Fibroblast of skin of abdomen (primary cell): ENCODE measurements at regions not wholly inside any gene's neighbourhood (a gene's known extent, or its start where the extent isn't known, plus 50 kb on each side); places are given as distances from the start of the nearest gene placed in this dataset.

Source experiments
- DNase-seq: peaks from one replicate; pipeline ENCODE4 v3.0.0-alpha.2; 2013

DNA sequence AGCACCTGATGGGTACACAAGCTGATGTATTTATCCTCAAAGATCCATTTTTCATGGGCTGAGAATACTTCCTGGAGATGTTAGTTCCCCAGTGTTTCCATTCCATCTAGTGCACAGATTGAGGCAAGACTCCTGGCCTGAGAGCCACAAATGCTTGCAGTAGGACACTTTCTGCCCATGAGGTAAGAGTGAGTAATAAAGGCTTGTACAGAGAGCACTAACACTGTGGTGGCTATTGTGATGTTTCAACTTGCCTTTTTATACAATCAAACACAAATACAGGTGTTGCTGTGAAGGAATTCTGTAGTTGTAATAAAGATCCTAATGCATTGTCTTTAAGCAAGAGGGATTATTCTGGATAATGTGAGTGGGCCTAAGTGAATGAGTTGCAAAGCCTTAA lies 186.1 kb upstream of the ADAMTS5 start:
- no peak for DNase-seq

DNA sequence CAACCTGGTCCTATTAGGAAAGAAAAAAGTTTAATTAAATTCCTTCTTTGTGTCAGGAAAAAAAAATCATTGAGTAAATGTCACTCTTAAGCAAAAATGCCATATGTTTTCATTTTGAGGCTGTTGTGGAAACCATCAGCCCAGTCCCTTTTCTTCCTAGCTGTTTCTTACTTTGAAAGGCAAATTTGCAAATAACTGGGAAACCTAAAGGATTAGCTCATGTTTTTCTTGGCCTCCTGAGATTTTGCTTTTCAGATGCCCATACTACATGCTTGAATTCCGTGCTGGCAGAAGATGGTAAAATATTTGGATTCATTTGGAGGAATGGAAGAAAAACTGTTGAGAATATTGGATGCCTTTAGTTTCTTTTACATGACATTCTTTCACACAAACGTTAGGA lies 182.1 kb upstream of the ADAMTS5 start:
- peak; percentile 59 for DNase-seq

DNA sequence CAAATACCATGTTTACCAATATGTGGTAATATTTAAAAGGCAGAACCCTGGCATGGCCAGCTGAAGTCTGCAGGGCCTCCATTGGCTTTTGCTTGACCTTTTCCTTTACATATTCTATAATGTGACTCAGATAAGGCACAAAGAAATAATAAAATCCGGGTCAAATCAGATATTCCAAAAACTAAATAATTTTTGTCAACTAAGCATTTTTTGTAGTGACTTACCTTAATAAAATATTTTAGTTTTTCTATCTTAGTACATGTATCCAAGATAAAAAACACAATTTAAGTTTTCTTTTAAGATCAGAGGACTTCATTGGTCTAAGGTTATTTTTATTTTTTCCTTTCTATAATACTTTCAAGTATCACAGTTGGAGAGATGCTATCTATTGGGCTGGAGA lies 179.4 kb upstream of the ADAMTS5 start:
- no peak for DNase-seq

- no peak for DNase-seq
These were observed 178.4 kb upstream of the ADAMTS5 start for GRCh38 chr21:27145134-27145798.

- no peak for DNase-seq
These were observed 176.6 kb upstream of the ADAMTS5 start for GRCh38 chr21:27143476-27143875.

GRCh38 chr21:27139526-27139925 lies 172.6 kb upstream of the ADAMTS5 start:
- DNase-seq, result no peak

- DNase-seq, result peak; percentile 13
These were observed 167.6 kb upstream of the ADAMTS5 start for GRCh38 chr21:27134516-27134915.

DNA sequence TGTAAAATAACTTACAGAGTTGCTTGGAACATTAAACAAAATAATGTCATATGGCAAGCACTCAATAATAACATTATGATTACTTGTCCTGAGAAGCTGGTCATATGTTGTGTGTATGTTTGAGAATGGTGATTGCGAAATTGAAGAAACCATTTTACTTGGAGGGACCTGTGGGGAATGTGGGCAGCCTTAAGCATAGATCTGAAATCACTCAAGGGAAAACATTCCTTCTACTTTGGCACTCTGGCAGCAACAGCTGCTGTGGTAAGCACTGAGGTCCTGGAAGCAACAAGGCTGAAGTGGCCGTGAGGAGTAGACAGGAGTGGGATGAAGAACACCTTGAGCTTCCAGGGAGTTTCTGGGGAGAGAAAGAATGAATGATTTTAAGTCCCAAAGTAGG lies 165.4 kb upstream of the ADAMTS5 start:
- peak; percentile 66 for DNase-seq

DNA sequence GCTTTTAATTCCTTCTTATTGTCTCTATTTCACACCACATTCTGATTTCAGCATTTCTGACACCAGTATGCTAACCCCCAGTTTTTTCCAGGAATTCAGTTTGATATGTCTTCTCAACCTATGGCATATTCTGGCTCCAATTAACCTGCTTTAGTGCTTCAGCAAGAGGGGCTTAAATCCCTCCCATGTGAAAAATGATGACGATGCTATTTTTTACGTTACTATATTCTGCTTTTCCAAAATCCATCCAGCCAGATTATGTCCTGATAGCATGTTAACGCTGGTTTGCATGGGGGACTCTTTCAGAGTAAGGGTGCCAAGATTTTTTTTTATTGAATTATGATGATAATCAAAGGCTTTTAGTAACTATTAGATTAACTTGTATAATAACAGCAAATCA lies 163.3 kb upstream of the ADAMTS5 start:
- no peak for DNase-seq

- no peak for DNase-seq
These were observed 162.8 kb upstream of the ADAMTS5 start for GRCh38 chr21:27129694-27130093.

- DNase-seq, result peak; percentile 10
These were observed 162.3 kb upstream of the ADAMTS5 start for GRCh38 chr21:27129215-27129614.

DNA sequence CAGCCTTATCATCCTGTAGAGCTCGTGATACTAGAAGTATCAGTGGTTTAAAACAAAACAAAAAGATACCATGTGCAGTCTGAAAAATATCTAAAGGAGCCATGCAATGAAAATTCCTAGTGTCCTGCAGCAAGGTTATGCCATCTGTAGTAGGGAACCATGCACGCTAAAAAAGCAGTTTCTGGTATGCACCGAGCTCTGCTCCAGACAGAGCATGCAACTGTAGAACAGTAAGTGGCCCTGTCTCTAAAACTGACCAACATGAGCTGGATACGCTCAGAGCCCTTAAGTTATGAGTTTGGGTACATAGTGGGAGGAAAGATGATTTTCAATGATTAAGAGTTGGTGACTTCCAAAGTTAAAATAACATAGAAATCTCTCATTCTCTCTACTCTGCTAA lies 159.3 kb upstream of the ADAMTS5 start:
- no peak for DNase-seq

DNA sequence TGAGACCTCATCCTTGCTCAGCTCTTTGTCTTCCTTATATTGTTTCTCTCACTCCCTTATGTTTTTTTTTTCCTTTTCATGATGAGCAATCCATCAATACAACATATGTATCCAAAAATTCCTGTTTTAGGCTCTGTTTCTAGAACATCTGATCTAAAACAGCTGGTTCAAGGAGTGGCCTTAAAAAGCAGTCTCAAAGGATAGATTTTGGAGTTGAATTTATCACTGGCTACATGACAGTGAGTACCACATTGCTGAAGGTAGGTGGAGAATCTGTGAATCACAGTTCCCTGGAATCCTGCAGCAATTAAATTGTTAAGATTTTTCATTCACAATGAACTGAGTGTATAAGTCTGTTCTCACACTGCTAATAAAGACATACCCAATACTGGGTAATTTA lies 155.8 kb upstream of the ADAMTS5 start:
- DNase-seq, result peak; percentile 3

DNA sequence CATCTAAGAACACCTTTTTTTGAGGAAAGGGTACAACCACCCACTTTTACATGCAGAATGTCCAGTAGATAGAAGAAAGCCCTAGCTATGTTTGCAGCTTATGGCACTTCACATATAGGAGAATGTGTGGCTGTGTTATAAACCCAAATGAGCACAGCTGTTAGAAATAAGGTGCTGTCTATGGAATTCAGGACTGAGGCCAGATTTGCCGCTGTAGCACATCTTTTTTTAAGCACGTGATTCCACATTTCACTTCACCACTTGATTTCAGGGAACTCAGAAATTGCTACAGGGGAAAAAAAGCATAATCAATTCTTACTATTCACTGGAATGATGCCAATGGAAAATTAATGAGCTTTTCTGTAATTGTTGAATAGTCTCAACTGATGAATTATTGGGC lies 147.2 kb upstream of the ADAMTS5 start:
- DNase-seq, result peak; percentile 15

GRCh38 chr21:27112186-27112585 lies 145.3 kb upstream of the ADAMTS5 start:
- DNase-seq, result no peak

GRCh38 chr21:27110956-27111355 lies 144.1 kb upstream of the ADAMTS5 start:
- no peak for DNase-seq

DNA sequence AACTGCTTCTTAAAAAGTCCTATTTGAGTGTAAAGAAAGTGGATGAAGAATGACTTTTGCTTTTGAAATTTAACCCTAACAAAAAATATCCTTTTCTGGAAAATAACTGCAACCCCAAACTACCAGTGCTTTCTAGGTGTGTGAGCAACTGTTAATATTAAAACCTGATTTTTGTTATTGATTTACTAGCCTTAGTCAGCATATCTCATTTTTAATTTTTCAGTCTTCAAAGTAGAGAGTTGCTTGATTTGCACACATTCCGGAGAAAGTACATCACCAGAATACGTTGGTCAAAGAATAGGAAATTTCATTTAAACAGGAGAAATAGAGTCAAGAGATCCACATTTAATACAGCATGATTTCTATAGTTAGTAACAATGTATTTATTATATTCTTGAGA lies 141.8 kb upstream of the ADAMTS5 start:
- DNase-seq, result no peak

GRCh38 chr21:27108228-27108627 lies 141.3 kb upstream of the ADAMTS5 start:
- DNase-seq, result peak; percentile 36

DNA sequence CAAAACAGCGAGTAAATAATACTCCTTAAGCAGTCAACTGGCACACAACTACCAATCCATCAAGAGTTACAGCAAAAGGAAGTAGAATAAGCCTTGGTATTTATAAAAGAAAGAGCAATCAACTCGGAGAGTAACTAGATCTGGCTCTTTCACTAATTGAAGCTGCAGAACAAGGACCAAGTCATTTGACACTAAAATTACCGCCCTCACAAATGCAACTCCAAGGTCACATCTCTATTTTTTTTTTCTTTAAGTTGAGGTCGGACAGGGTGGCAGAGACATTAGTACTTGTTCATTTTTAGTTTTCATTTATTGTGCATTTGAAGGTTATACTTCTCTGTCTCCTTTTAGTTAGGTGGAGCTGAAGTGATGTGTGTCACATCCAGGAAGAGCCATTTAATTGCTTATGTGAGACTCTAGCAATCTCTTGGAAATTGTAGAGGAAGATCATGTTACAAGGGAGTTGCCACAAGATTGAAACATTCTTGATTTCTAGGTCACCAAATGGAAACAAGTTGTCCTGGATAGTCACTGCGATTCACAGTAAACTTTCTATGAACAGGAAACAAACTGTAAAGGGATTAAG lies 138.1 kb upstream of the ADAMTS5 start:
- DNase-seq, result peak; percentile 29

GRCh38 chr21:27103768-27104167 lies 136.9 kb upstream of the ADAMTS5 start:
- DNase-seq, result no peak

DNA sequence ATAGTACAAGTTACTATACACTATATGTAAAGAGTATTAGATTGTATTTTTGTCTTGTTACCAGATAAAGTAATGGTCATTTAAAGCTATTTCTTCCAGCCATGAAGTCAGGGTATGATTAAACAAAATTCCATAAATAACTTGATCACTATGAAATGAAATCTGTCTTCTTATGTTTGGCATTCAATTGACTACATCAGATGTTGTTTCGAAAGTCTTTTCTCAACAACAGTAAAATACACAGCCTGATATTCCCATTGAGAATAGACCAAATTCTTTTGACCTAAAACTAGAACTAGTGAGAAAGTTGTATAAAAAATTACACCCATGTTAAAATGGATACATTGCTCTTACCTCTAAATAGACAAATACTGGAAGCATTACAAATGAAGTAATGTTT lies 134.6 kb upstream of the ADAMTS5 start:
- DNase-seq, result peak; percentile 16

DNA sequence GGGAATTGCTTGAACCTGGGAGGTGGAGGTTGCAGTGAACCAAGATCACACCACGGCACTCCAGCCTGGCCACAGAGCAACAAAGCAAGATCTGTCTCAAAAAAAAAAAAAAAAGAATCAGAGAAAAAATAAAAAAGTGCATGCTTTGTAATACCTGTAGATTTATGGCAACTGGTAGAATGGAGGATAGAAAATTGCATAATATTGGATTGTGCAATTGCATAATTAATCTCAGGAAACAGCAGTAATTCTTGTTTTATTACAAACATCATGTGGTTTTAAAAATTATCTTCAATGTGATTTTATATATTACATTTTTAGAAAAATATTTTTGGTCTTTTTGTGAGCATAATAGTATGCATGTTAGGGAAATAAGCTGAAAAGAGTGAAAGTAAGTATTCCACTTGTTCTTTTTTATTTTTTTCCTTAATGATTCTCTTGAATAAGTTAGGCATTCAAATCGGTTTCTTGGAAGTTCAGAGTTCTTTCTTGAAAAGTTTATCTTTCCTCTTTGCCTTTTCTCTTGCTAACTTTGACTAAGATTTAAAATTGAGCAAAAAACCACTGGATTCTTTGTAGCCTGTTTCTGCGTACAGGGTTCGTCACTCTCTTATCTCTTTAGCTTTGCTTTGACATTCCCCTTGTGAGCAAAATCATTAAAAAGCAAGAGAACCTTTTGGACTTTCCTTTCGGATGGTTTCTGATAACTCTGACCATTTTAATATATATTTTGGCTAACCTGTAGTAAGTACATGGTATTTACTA lies 127.5 kb upstream of the ADAMTS5 start:
- DNase-seq, result peak; percentile 45

DNA sequence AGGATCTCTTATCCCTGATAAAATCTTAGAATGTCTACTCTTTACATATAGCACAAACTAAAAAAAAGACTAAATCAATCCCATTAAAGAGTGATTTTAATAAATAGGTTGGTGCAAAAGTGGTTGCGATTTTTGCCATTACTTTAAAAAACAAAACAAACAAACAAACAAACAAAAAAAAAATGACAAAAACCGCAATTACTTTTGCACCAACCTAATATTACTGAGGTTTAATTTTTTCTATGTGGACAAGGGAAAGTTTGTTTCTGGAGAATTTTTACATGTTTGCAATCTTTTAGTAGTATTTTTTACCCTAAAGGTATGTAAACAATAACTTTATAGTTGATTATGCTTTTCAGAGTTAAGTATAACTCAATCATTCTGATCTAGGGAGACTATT lies 119.7 kb upstream of the ADAMTS5 start:
- no peak for DNase-seq

DNA sequence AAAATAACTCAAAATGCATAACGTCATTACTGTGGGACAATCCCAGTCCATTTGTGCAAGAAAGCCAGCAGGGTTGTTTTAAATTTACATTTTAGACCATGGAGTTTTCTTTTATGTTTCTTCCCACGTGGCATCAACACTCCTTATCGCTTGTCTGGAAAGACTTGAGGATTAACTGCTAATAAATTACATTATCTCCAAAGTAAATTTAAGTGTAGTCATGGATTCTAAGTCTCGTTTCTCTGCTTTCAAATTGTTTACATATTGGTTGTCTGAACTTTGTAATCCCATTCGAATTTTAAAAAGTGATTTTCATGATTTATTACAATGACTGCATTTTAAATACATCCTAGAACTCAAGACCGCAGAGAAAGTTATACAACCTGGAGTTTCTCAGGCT lies 119.3 kb upstream of the ADAMTS5 start:
- no peak for DNase-seq
